Keratinocyte (primary cell): ENCODE measurements at regions not wholly inside any gene's neighbourhood (a gene's known extent, or its start where the extent isn't known, plus 50 kb on each side); places are given as distances from the start of the nearest gene placed in this dataset.
"Not testable (repeated sequence)": the region's sequence is repeated elsewhere in the genome, so short reads cannot be mapped to it uniquely, and the experiment has no call there.

Experiments used
- DNase-seq: peaks from one replicate; pipeline ENCODE4 v3.0.0-alpha.2; 2011; ENCODE audit warnings: low read depth, missing footprints, low spot score
- FAIRE-seq: peaks from 2 replicates; lab custom pipeline; 2011; peaks lifted over from hg19 to GRCh38; lab: Jason Lieb, UNC
- H2AFZ ChIP-seq: 2 replicates; pipeline ENCODE4 v1.6.0; 2012; ENCODE audit warnings: low read length, control low read depth, inconsistent platforms; ENCODE audit not compliant: control insufficient read depth
- H3K27ac ChIP-seq: 2 replicates; pipeline ENCODE4 v1.5.1; 2011; ENCODE audit warnings: low read length; ENCODE audit not compliant: control insufficient read depth, insufficient read depth
- H3K27me3 ChIP-seq: 3 replicates; pipeline ENCODE4 v1.6.0; 2011; ENCODE audit warnings: low read length; ENCODE audit not compliant: control insufficient read depth, insufficient read depth; ENCODE audit errors: extremely low read depth
- H3K36me3 ChIP-seq, 2 experiments: 2 replicates in 1 of 2; 3 replicates in 1 of 2; pipeline ENCODE4 v1.5.1; 2011; ENCODE audit warnings: low read length in 2 of 2, mild to moderate bottlenecking in 1 of 2; ENCODE audit not compliant: control insufficient read depth in 2 of 2, insufficient read depth in 2 of 2; ENCODE audit errors: extremely low read depth in 1 of 2
- H3K4me1 ChIP-seq: 3 replicates; pipeline ENCODE4 v1.5.1; 2011; ENCODE audit warnings: low read length; ENCODE audit not compliant: control insufficient read depth, insufficient read depth; ENCODE audit errors: extremely low read depth
- H3K4me2 ChIP-seq: 3 replicates; pipeline ENCODE4 v1.6.0; 2011; ENCODE audit warnings: low read depth, low read length; ENCODE audit not compliant: control insufficient read depth, insufficient read depth; ENCODE audit errors: extremely low read depth
- H3K4me3 ChIP-seq, 3 experiments: fragments of 200-600 bp in 1 of 3; sonication (generic) in 1 of 3; 2 replicates in 2 of 3; 3 replicates in 1 of 3; pipeline ENCODE4 v1.5.1; 2011 to 2016; ENCODE audit warnings: low read length in 3 of 3, mild to moderate bottlenecking in 3 of 3, control low read depth in 2 of 3, inconsistent platforms in 1 of 3, low read depth in 1 of 3, mixed read lengths in 1 of 3, mixed run types in 1 of 3, moderate library complexity in 1 of 3; ENCODE audit not compliant: control insufficient read depth in 2 of 3, insufficient read depth in 2 of 3; ENCODE audit errors: extremely low read depth in 1 of 3
- H3K79me2 ChIP-seq: 2 replicates; pipeline ENCODE4 v1.6.0; 2012; ENCODE audit warnings: low read length; ENCODE audit not compliant: control insufficient read depth, insufficient read depth
- H3K9ac ChIP-seq: 3 replicates; pipeline ENCODE4 v1.6.0; 2011; ENCODE audit warnings: low read length; ENCODE audit not compliant: control insufficient read depth, insufficient read depth; ENCODE audit errors: extremely low read depth
- H3K9me1 ChIP-seq: 3 replicates; pipeline ENCODE4 v1.6.0; 2011; ENCODE audit warnings: low read length; ENCODE audit not compliant: control insufficient read depth, insufficient read depth; ENCODE audit errors: extremely low read depth
- H3K9me3 ChIP-seq: 2 replicates; pipeline ENCODE4 v1.5.1; 2012; ENCODE audit warnings: low read depth, low read length; ENCODE audit not compliant: control insufficient read depth
- H4K20me1 ChIP-seq: 3 replicates; pipeline ENCODE4 v1.6.0; 2011; ENCODE audit warnings: low read length; ENCODE audit not compliant: control insufficient read depth, insufficient read depth; ENCODE audit errors: extremely low read depth
- CTCF ChIP-seq, 3 experiments: IDR thresholded peaks in 1 of 3; conservative IDR thresholded peaks in 1 of 3; optimal IDR thresholded peaks in 1 of 3; 2 replicates in 2 of 3; 3 replicates in 1 of 3; pipeline versions ENCODE3 to v1.5.1; 2011; ENCODE audit warnings: low read length in 3 of 3, mild to moderate bottlenecking in 3 of 3, moderate library complexity in 2 of 3, control low read depth in 1 of 3, inconsistent platforms in 1 of 3; ENCODE audit not compliant: insufficient read depth in 2 of 3; ENCODE audit errors: extremely low read depth in 1 of 3
- EZH2 ChIP-seq: IDR thresholded peaks from one replicate; pipeline ENCODE4 v1.6.1; 2012; ENCODE audit warnings: inconsistent platforms, mild to moderate bottlenecking, low read length, moderate library complexity
- dilution Hi-C: fragments of 300-500 bp; cut with MboI; formaldehyde crosslinking; loops from one replicate; pipeline ENCODE4 v1.7.0; 2020; ENCODE audit warnings: low sequenced_read_pairs; ENCODE audit not compliant: extremely low pct_ligation_motif_present

GRCh38 chr6:90361174-90361573, 64.5 kb upstream of the BACH2 start:
- Histone ChIP-seq H4K20me1 (no peaks in the 10 kb centered on the region), H3K36me3 (no peaks in the 10 kb centered on the region), H3K4me1 (peaks cover 5% of the 10 kb centered on the region), H3K9me3 (no peaks in the 10 kb centered on the region), H3K27ac (no peak overlapping the region), H3K79me2 (no peaks in the 10 kb centered on the region), H3K9ac (no peak overlapping the region), H2AFZ (no peak overlapping the region), H3K4me3 (no peak overlapping the region), H3K9me1 (no peaks in the 10 kb centered on the region), H3K27me3 (no peaks in the 10 kb centered on the region), H3K4me2 (no peak overlapping the region)
- no peak for TF ChIP-seq CTCF (optimal IDR thresholded peaks at IDR 0.05 in 1 of 3, IDR thresholded peaks at IDR 0.05 in 1 of 3, conservative IDR thresholded peaks at IDR 0.05 in 1 of 3; ENCODE audit: extremely low read depth in 1 of 3, insufficient read depth in 2 of 3, low read length in 3 of 3)
- no peak for TF ChIP-seq EZH2
- dilution Hi-C loops = no loop called here
- FAIRE-seq (no peak), DNase-seq (no peak)

GRCh38 chr6:90358036-90358770, 61.6 kb upstream of the BACH2 start:
- H4K20me1 ChIP-seq, H3K9ac ChIP-seq, H3K36me3 ChIP-seq, H3K27ac ChIP-seq, H3K4me2 ChIP-seq, H3K4me1 ChIP-seq, dilution Hi-C loops, H2AFZ ChIP-seq, H3K9me1 ChIP-seq, H3K27me3 ChIP-seq, DNase-seq, H3K79me2 ChIP-seq, H3K4me3 ChIP-seq, H3K9me3 ChIP-seq: not testable (repeated sequence)
- FAIRE-seq = peak; percentile 29

- Histone ChIP-seq H4K20me1 (no peaks in the 10 kb centered on the region), H3K36me3 (no peaks in the 10 kb centered on the region), H3K4me1 (peaks cover 5% of the 10 kb centered on the region), H3K27ac (no peak overlapping the region), H3K4me3 (no peak overlapping the region), H3K4me2 (no peak overlapping the region), H3K27me3 (no peaks in the 10 kb centered on the region), H2AFZ (no peak overlapping the region), H3K9me1 (no peaks in the 10 kb centered on the region), H3K79me2 (no peaks in the 10 kb centered on the region), H3K9me3 (no peaks in the 10 kb centered on the region), H3K9ac (no peak overlapping the region)
- dilution Hi-C loops = no loop called here
- TF ChIP-seq CTCF (optimal IDR thresholded peaks at IDR 0.05 in 1 of 3, IDR thresholded peaks at IDR 0.05 in 1 of 3, conservative IDR thresholded peaks at IDR 0.05 in 1 of 3; ENCODE audit: extremely low read depth in 1 of 3, insufficient read depth in 2 of 3, low read length in 3 of 3) (no peak), EZH2 (no peak)
- FAIRE-seq = no peak
- DNase-seq = no peak
These were observed 59.4 kb upstream of the BACH2 start for GRCh38 chr6:90356012-90356421.
